22Rv1 (cell line): ENCODE measurements at regions not wholly inside any gene's neighbourhood (a gene's known extent, or its start where the extent isn't known, plus 50 kb on each side); places are given as distances from the start of the nearest gene placed in this dataset.

Experiments
- CTCF ChIP-seq: fragments of 450-650 bp; IDR thresholded peaks from 2 replicates; pipeline ENCODE4 v1.5.1; 2017; ENCODE audit warnings: mild to moderate bottlenecking
- ZFX ChIP-seq: fragments of 450-650 bp; IDR thresholded peaks from 2 replicates; pipeline ENCODE4 v1.6.1; 2017; ENCODE audit warnings: antibody characterized with exemption, borderline replicate concordance

- TF ChIP-seq CTCF (no peak), ZFX (no peak)
Measured at GRCh38 chrX:40205471-40205870, 107.7 kb upstream of the BCOR start.
